NCI-H2227 (cell line): ENCODE measurements at regions not wholly inside any gene's neighbourhood (a gene's known extent, or its start where the extent isn't known, plus 50 kb on each side); places are given as distances from the start of the nearest gene placed in this dataset.
A peak's percentile ranks its signal among the peaks of the same experiment; 100 is the strongest.
"Not testable (repeated sequence)": the region's sequence is repeated elsewhere in the genome, so short reads cannot be mapped to it uniquely, and the experiment has no call there.

Source experiments
- DNase-seq: peaks from one replicate; lab custom pipeline; 2025; ENCODE audit not compliant: unreplicated experiment; lab: John Stamatoyannopoulos, UW

GRCh38 chr7:94305836-94306235 is 88.9 kb upstream of the COL1A2 start:
- no peak for DNase-seq

GRCh38 chr7:94307399-94308048 is 87.2 kb upstream of the COL1A2 start:
- DNase-seq: no peak

GRCh38 chr7:94311515-94311914 is 83.2 kb upstream of the COL1A2 start:
- peak; percentile 43 for DNase-seq

GRCh38 chr7:94313926-94314325 is 80.8 kb upstream of the COL1A2 start:
- DNase-seq: peak; percentile 31

GRCh38 chr7:94314413-94315410 is 80.0 kb upstream of the COL1A2 start:
- DNase-seq: peak; percentile 94

GRCh38 chr7:94321138-94321537 is 73.6 kb upstream of the COL1A2 start:
- not testable (repeated sequence) for DNase-seq

GRCh38 chr7:94323844-94324243 is 70.9 kb upstream of the COL1A2 start:
- DNase-seq: no peak

GRCh38 chr7:94324380-94325121 is 70.1 kb upstream of the COL1A2 start:
- no peak for DNase-seq

- no peak for DNase-seq
Measured at GRCh38 chr7:94325122-94325475, 69.6 kb upstream of the COL1A2 start.

GRCh38 chr7:94330269-94331020 is 64.2 kb upstream of the COL1A2 start:
- no peak for DNase-seq

GRCh38 chr7:94332571-94332970 is 62.1 kb upstream of the COL1A2 start:
- no peak for DNase-seq

GRCh38 chr7:94333810-94334209 is 60.9 kb upstream of the COL1A2 start:
- DNase-seq: no peak

- no peak for DNase-seq
Measured at GRCh38 chr7:94335586-94335985, 59.1 kb upstream of the COL1A2 start.

GRCh38 chr7:94336009-94336408 is 58.7 kb upstream of the COL1A2 start:
- DNase-seq: no peak

- no peak for DNase-seq
Measured at GRCh38 chr7:94338921-94339371, 55.7 kb upstream of the COL1A2 start.

GRCh38 chr7:94344826-94345225 is 49.9 kb upstream of the COL1A2 start:
- no peak for DNase-seq
